Psoas muscle (tissue), 7 donors: ENCODE measurements at regions not wholly inside any gene's neighbourhood (a gene's known extent, or its start where the extent isn't known, plus 50 kb on each side); places are given as distances from the start of the nearest gene placed in this dataset.

ENCODE experiments used
- ATAC-seq, 4 donors: fragments of 200-7000 bp; cut with Tn5 transposase; one replicate each; pipeline ENCODE4 v1.9.1; 2020; ENCODE audit warnings: moderate library complexity in 3 of 4, mild to moderate bottlenecking in 2 of 4
- DNase-seq, 2 donors: peaks; one replicate each; pipeline ENCODE4 v3.0.0-alpha.2; 2020
- H3K27ac ChIP-seq: fragments of 200-600 bp; one replicate; pipeline ENCODE4 v1.8.0; 2022
- H3K27me3 ChIP-seq, 3 donors: fragments of 200-600 bp in 1 of 3; one replicate each; pipeline versions ENCODE4 v1.6.1 to v1.8.0; 2013 to 2022; ENCODE audit warnings: low read length in 2 of 3, mild to moderate bottlenecking in 2 of 3, moderate library complexity in 1 of 3; ENCODE audit not compliant: insufficient read depth in 3 of 3
- H3K36me3 ChIP-seq, 2 donors: fragments of 200-600 bp in 1 of 2; one replicate each; pipeline versions ENCODE4 v1.6.1 to v1.8.0; 2013 to 2022; ENCODE audit warnings: low read depth in 1 of 2, mild to moderate bottlenecking in 1 of 2, moderate library complexity in 1 of 2; ENCODE audit not compliant: insufficient read depth in 1 of 2
- H3K4me1 ChIP-seq: fragments of 200-600 bp; one replicate; pipeline ENCODE4 v1.8.0; 2022
- H3K4me3 ChIP-seq: fragments of 200-600 bp; one replicate; pipeline ENCODE4 v1.8.0; 2022; ENCODE audit warnings: mild to moderate bottlenecking
- H3K9me3 ChIP-seq: fragments of 200-600 bp; one replicate; pipeline ENCODE4 v1.8.0; 2022
- CTCF ChIP-seq: fragments of 200-600 bp; IDR thresholded peaks from one replicate; pipeline ENCODE4 v1.8.0; 2022; ENCODE audit warnings: antibody characterized with exemption
- WGBS, 3 donors: extraction: QIAGEN DNeasy Blood & Tissue Kit; methylation state at CpG; one replicate each; pipeline versions ENCODE4 v1.1.6 to v1.1.7; 2013; 5-methylcytosine and 5-hydroxymethylcytosine counted together
- intact Hi-C, 2 donors: fragments of 100-400 bp; cut with DNase I; formaldehyde crosslinking; loops; one replicate each; pipeline versions ENCODE4 v1.11.0 to v1.14.2; 2022
- donor health status: healthy with polysubstance abuse.
- donor health status: DM: no; HTN: no; CAD: no; lungs with moderate emphysema.
- donor health status: Bipolar disorder and iron deficiency.
- donor health status: healthy.
- donor health status: DM: yes; HTN: yes; CAD: no.
- donor health status: DM: no; HTN: no; CAD: no.
- donor health status: DM: yes; HTN: yes; CAD: no.

- H3K9me3 ChIP-seq: no peaks in the 10 kb centered on the region
- H3K36me3 ChIP-seq: no peaks in the 10 kb centered on the region
- no peak overlapping the region for H3K27ac ChIP-seq
- no peak for ATAC-seq
- no peak for TF ChIP-seq CTCF
- no peak for DNase-seq
- WGBS, 3 donors: 92 to 93% (median 93%) methylated on average over 5 of the region's 5 CpGs
- no peak overlapping the region for H3K4me3 ChIP-seq
- no peaks in the 10 kb centered on the region for H3K4me1 ChIP-seq
- no peaks in the 10 kb centered on the region for H3K27me3 ChIP-seq
- intact Hi-C loops: no loop called here
Measured at GRCh38 chr2:120480903-120481445, 135.0 kb downstream of the INHBB start.

- Histone ChIP-seq H3K4me3 (no peak overlapping the region), H3K27ac (no peak overlapping the region), H3K36me3 (no peaks in the 10 kb centered on the region), H3K27me3 (no peaks in the 10 kb centered on the region), H3K4me1 (no peaks in the 10 kb centered on the region), H3K9me3 (no peaks in the 10 kb centered on the region)
- intact Hi-C loops: no loop called here
- ATAC-seq (no peak), DNase-seq (peak in 1 of 2 donors; percentile 12)
- TF ChIP-seq CTCF: no peak
- 89 to 92% (median 92%) methylated on average over 17 of the region's 17 CpGs for WGBS, 3 donors
Measured at GRCh38 chr2:120481446-120482194, 135.7 kb downstream of the INHBB start.

GRCh38 chr2:120482334-120482733 is 136.4 kb downstream of the INHBB start:
- intact Hi-C loops: no loop called here
- TF ChIP-seq CTCF: no peak
- no peak for ATAC-seq
- Histone ChIP-seq H3K4me3 (no peak overlapping the region), H3K9me3 (no peaks in the 10 kb centered on the region), H3K4me1 (no peaks in the 10 kb centered on the region), H3K27me3 (no peaks in the 10 kb centered on the region), H3K27ac (no peak overlapping the region), H3K36me3 (no peaks in the 10 kb centered on the region)
- DNase-seq: peak in 1 of 2 donors; percentile 19
- WGBS, 3 donors: 96 to 98% (median 97%) methylated on average over 9 of the region's 9 CpGs

- ATAC-seq: no peak
- intact Hi-C loops: no loop called here
- Histone ChIP-seq H3K4me1 (no peaks in the 10 kb centered on the region), H3K9me3 (no peaks in the 10 kb centered on the region), H3K4me3 (no peak overlapping the region), H3K36me3 (no peaks in the 10 kb centered on the region), H3K27me3 (no peaks in the 10 kb centered on the region), H3K27ac (no peak overlapping the region)
- peak in 1 of 2 donors; percentile 27 for DNase-seq
- WGBS, 3 donors: 90 to 97% (median 92%) methylated on average over 5 of the region's 5 CpGs
- no peak for TF ChIP-seq CTCF
Measured at GRCh38 chr2:120483355-120483754, 137.4 kb downstream of the INHBB start.

GRCh38 chr2:120485096-120485495 is 139.2 kb downstream of the INHBB start:
- ATAC-seq: no peak
- Histone ChIP-seq H3K36me3 (no peaks in the 10 kb centered on the region), H3K9me3 (no peaks in the 10 kb centered on the region), H3K27me3 (no peaks in the 10 kb centered on the region), H3K4me3 (no peak overlapping the region), H3K27ac (no peak overlapping the region), H3K4me1 (no peaks in the 10 kb centered on the region)
- TF ChIP-seq CTCF: no peak
- DNase-seq: peak in 1 of 2 donors; percentile 27
- intact Hi-C loops: no loop called here
- WGBS, 3 donors: 58 to 72% (median 69%) methylated on average over 7 of the region's 7 CpGs
